Breast epithelium (tissue), 4 donors: ENCODE measurements at regions not wholly inside any gene's neighbourhood (a gene's known extent, or its start where the extent isn't known, plus 50 kb on each side); places are given as distances from the start of the nearest gene placed in this dataset.

Experiments
- DNase-seq, 2 donors: peaks; one replicate each; pipeline ENCODE4 v3.0.0-alpha.2; 2019; ENCODE audit warnings: low spot score in 2 of 2
- H3K27ac ChIP-seq, 2 donors: fragments of 200-600 bp; sonication (generic) in 1 of 2; one replicate each; pipeline ENCODE4 v1.5.1; 2016 to 2019; ENCODE audit warnings: mild to moderate bottlenecking in 1 of 2
- H3K27me3 ChIP-seq, 2 donors: fragments of 200-600 bp; sonication (generic) in 1 of 2; one replicate each; pipeline versions ENCODE4 v1.5.1 to v1.6.0; 2017 to 2019; ENCODE audit warnings: control low read depth in 1 of 2, mild to moderate bottlenecking in 1 of 2
- H3K36me3 ChIP-seq: fragments of 200-600 bp; one replicate; pipeline ENCODE4 v1.5.1; 2019
- H3K4me1 ChIP-seq, 2 donors: fragments of 200-600 bp; sonication (generic); one replicate each; pipeline ENCODE4 v1.5.1; 2016 to 2019; ENCODE audit warnings: control low read depth in 1 of 2
- H3K4me3 ChIP-seq, 3 donors: fragments of 200-600 bp; sonication (generic); 1 replicate in 2 of 3; 2 replicates in 1 of 3; pipeline ENCODE4 v1.5.1; 2016 to 2019; ENCODE audit warnings: mild to moderate bottlenecking in 3 of 3, moderate library complexity in 2 of 3
- H3K9me3 ChIP-seq, 2 donors: fragments of 200-600 bp; sonication (generic) in 1 of 2; one replicate each; pipeline ENCODE4 v1.5.1; 2016 to 2019; ENCODE audit warnings: control low read depth in 1 of 2
- CTCF ChIP-seq, 3 donors: fragments of 450-650 bp; IDR thresholded peaks; one replicate each; pipeline ENCODE4 v1.5.1; 2016 to 2017; ENCODE audit warnings: antibody characterized with exemption in 3 of 3, mild to moderate bottlenecking in 3 of 3, moderate library complexity in 3 of 3
- POLR2A ChIP-seq: fragments of 450-650 bp; IDR thresholded peaks from one replicate; pipeline ENCODE4 v1.6.1; 2016; ENCODE audit warnings: antibody characterized with exemption, mild to moderate bottlenecking, moderate library complexity
- POLR2AphosphoS5 ChIP-seq, 3 donors: sonication (generic); formaldehyde crosslinking; IDR thresholded peaks; one replicate each; pipeline ENCODE4 v1.6.1; 2017; ENCODE audit warnings: antibody characterized with exemption in 3 of 3
- intact Hi-C: fragments of 100-400 bp; cut with DNase I; formaldehyde crosslinking; loops from one replicate; pipeline ENCODE4 v1.15.1; 2023; ENCODE audit warnings: low total_unique reads

GRCh38 chr4:178037459-178038214 lies 595.4 kb upstream of the AGA start:
- no peak overlapping the region for H3K4me3 ChIP-seq
- TF ChIP-seq POLR2A (no peak), CTCF (IDR thresholded peaks at IDR 0.05) (no peak), POLR2AphosphoS5 (IDR thresholded peaks at IDR 0.05) (no peak)
- intact Hi-C loops: no loop called here

GRCh38 chr4:178056996-178057395 lies 614.8 kb upstream of the AGA start:
- no peak overlapping the region for H3K4me3 ChIP-seq
- intact Hi-C loops: no loop called here
- no peaks in the 10 kb centered on the region for H3K9me3 ChIP-seq
- H3K36me3 ChIP-seq: no peaks in the 10 kb centered on the region
- H3K27me3 ChIP-seq: no peaks in the 10 kb centered on the region
- no peak for DNase-seq
- no peak overlapping the region for H3K27ac ChIP-seq
- TF ChIP-seq POLR2A (no peak), CTCF (IDR thresholded peaks at IDR 0.05) (no peak)
- no peaks in the 10 kb centered on the region for H3K4me1 ChIP-seq

More at GRCh38 chr4:178037459-178038214, 595.4 kb upstream of the AGA start:
- no peak for DNase-seq
- Histone ChIP-seq H3K9me3 (no peaks in the 10 kb centered on the region), H3K27ac (no peak overlapping the region), H3K27me3 (no peaks in the 10 kb centered on the region), H3K4me1 (no peaks in the 10 kb centered on the region), H3K36me3 (no peaks in the 10 kb centered on the region)

GRCh38 chr4:178063568-178063967 lies 621.3 kb upstream of the AGA start:
- no peak overlapping the region for H3K4me3 ChIP-seq
- intact Hi-C loops: no loop called here
- no peaks in the 10 kb centered on the region for H3K36me3 ChIP-seq
- DNase-seq: no peak
- no peak for TF ChIP-seq POLR2A
- TF ChIP-seq POLR2AphosphoS5 (IDR thresholded peaks at IDR 0.05): no peak
- no peak for TF ChIP-seq CTCF (IDR thresholded peaks at IDR 0.05)
- no peaks in the 10 kb centered on the region for H3K27me3 ChIP-seq
- H3K27ac ChIP-seq: no peak overlapping the region
- H3K9me3 ChIP-seq: no peaks in the 10 kb centered on the region
- no peaks in the 10 kb centered on the region for H3K4me1 ChIP-seq

GRCh38 chr4:178066338-178066941 lies 624.2 kb upstream of the AGA start:
- H3K4me3 ChIP-seq: no peak overlapping the region
- no peak overlapping the region for H3K27ac ChIP-seq
- H3K27me3 ChIP-seq: no peaks in the 10 kb centered on the region
- DNase-seq: no peak
- no peaks in the 10 kb centered on the region for H3K9me3 ChIP-seq
- TF ChIP-seq POLR2AphosphoS5 (IDR thresholded peaks at IDR 0.05) (no peak), POLR2A (no peak), CTCF (IDR thresholded peaks at IDR 0.05) (no peak)
- no peaks in the 10 kb centered on the region for H3K4me1 ChIP-seq
- intact Hi-C loops: no loop called here
- H3K36me3 ChIP-seq: no peaks in the 10 kb centered on the region

GRCh38 chr4:178068136-178068535 lies 625.9 kb upstream of the AGA start:
- H3K4me1 ChIP-seq: no peaks in the 10 kb centered on the region
- no peaks in the 10 kb centered on the region for H3K27me3 ChIP-seq
- no peaks in the 10 kb centered on the region for H3K36me3 ChIP-seq
- intact Hi-C loops: no loop called here
- H3K4me3 ChIP-seq: no peak overlapping the region
- no peak for DNase-seq
- no peaks in the 10 kb centered on the region for H3K9me3 ChIP-seq
- TF ChIP-seq CTCF (IDR thresholded peaks at IDR 0.05) (no peak), POLR2AphosphoS5 (IDR thresholded peaks at IDR 0.05) (no peak), POLR2A (no peak)
- no peak overlapping the region for H3K27ac ChIP-seq
